HCT116 (cell line): ENCODE measurements at regions not wholly inside any gene's neighbourhood (a gene's known extent, or its start where the extent isn't known, plus 50 kb on each side); places are given as distances from the start of the nearest gene placed in this dataset.

ENCODE experiments used
- ATAC-seq: fragments of 200-7000 bp; cut with Tn5 transposase; 2 replicates; pipeline ENCODE4 v1.9.1; 2020; ENCODE audit warnings: mild to moderate bottlenecking, moderate library complexity
- BruUV-seq: library from RNA; stranded (reverse); fragments of 400-500 nt; replicated peaks from 2 replicates; lab custom pipeline; 2021; lab: Mats Ljungman, UMichigan
- CTCF ChIA-PET: fragments of 300-600 bp; sonication (Branson Sonifier 250); formaldehyde crosslinking; loops from one replicate; lab custom pipeline; 2021; ENCODE audit warnings: antibody characterized with exemption; lab: Charles Lee
- POLR2A ChIA-PET: fragments of 300-600, 350-600 bp; sonication (Branson Sonifier 250); formaldehyde crosslinking; loops from one replicate; lab custom pipeline; 2021; ENCODE audit warnings: antibody characterized with exemption; lab: Charles Lee
- RAD21 ChIA-PET, 2 experiments: fragments of 300-600 bp; sonication (Branson Sonifier 250); formaldehyde crosslinking; loops; one replicate each; lab custom pipeline; 2023; ENCODE audit warnings: low total read pairs in 2 of 2; ENCODE audit not compliant: uncharacterized antibody in 2 of 2, unreplicated experiment in 2 of 2, low non-redundant PET in 1 of 2; lab: Charles Lee
- DNase-seq: peaks from one replicate; pipeline ENCODE4 v3.0.0-alpha.2; 2010; ENCODE audit warnings: low read depth, low spot score
- H2AFZ ChIP-seq: fragments of 200-600 bp; shearing (Covaris generic), sonication (generic); 2 replicates; pipeline ENCODE4 v1.6.1; 2017; ENCODE audit warnings: low read depth, mixed run types, mixed read lengths, antibody characterized with exemption, low read length; ENCODE audit not compliant: poor library complexity, severe bottlenecking
- H3K27ac ChIP-seq: 2 replicates; pipeline ENCODE4 v1.5.1; 2012; ENCODE audit warnings: low read depth, low read length
- H3K27me3 ChIP-seq: fragments of 200-600 bp; sonication (generic); 2 replicates; pipeline ENCODE4 v1.6.1; 2016; ENCODE audit warnings: mixed run types, low read length, mixed read lengths; ENCODE audit not compliant: insufficient read depth
- H3K36me3 ChIP-seq, 2 experiments: fragments of 200-500 bp in 1 of 2; fragments of 200-600 bp in 1 of 2; sonication (Bioruptor generic) in 1 of 2; sonication (generic) in 1 of 2; 2 replicates each; pipeline versions ENCODE4 v1.5.1 to v1.6.1; 2014 to 2016; ENCODE audit warnings: low read length in 2 of 2, inconsistent platforms in 1 of 2, mixed read lengths in 1 of 2, mixed run types in 1 of 2; ENCODE audit not compliant: insufficient read depth in 2 of 2, control insufficient read depth in 1 of 2
- H3K4me1 ChIP-seq, 2 experiments: fragments of 200-600 bp in 1 of 2; sonication (generic) in 1 of 2; 2 replicates each; pipeline versions ENCODE4 v1.5.1 to v1.6.1; 2012 to 2017; ENCODE audit warnings: low read length in 2 of 2, inconsistent platforms in 1 of 2, mild to moderate bottlenecking in 1 of 2, mixed read lengths in 1 of 2, mixed run types in 1 of 2, moderate library complexity in 1 of 2; ENCODE audit not compliant: insufficient read depth in 2 of 2, control insufficient read depth in 1 of 2
- H3K4me2 ChIP-seq: fragments of 200-600 bp; sonication (generic); 2 replicates; pipeline ENCODE4 v1.6.1; 2017; ENCODE audit warnings: mixed run types, low read length, mixed read lengths
- H3K4me3 ChIP-seq, 2 experiments: fragments of 200-600 bp in 1 of 2; sonication (generic) in 1 of 2; replicated peaks in 1 of 2; 2 replicates each; pipeline ENCODE4 v1.5.1; 2011 to 2016; ENCODE audit warnings: low read length in 2 of 2, control low read depth in 1 of 2, low read depth in 1 of 2, mild to moderate bottlenecking in 1 of 2, mixed read lengths in 1 of 2, mixed run types in 1 of 2
- H3K79me2 ChIP-seq: fragments of 200-600 bp; sonication (generic); 2 replicates; pipeline ENCODE4 v1.6.1; 2017; ENCODE audit warnings: mild to moderate bottlenecking, mixed run types, low read length, moderate library complexity, mixed read lengths; ENCODE audit not compliant: insufficient read depth
- H3K9ac ChIP-seq: fragments of 200-600 bp; sonication (generic); 2 replicates; pipeline ENCODE4 v1.6.1; 2016; ENCODE audit warnings: low read length, mixed read lengths
- H3K9me2 ChIP-seq: fragments of 200-600 bp; sonication (generic), shearing (Covaris generic); 2 replicates; pipeline ENCODE4 v1.6.1; 2017; ENCODE audit warnings: mixed run types, mild to moderate bottlenecking, moderate library complexity; ENCODE audit not compliant: insufficient read depth
- H3K9me3 ChIP-seq, 2 experiments: fragments of 200-500 bp in 1 of 2; fragments of 200-600 bp in 1 of 2; sonication (Bioruptor generic) in 1 of 2; sonication (generic) in 1 of 2; 2 replicates each; pipeline ENCODE4 v1.6.1; 2014 to 2017; ENCODE audit warnings: low read length in 2 of 2, mixed read lengths in 2 of 2, inconsistent platforms in 1 of 2, low read depth in 1 of 2, mild to moderate bottlenecking in 1 of 2, mixed run types in 1 of 2, moderate library complexity in 1 of 2; ENCODE audit not compliant: control insufficient read depth in 1 of 2, insufficient read depth in 1 of 2
- H4K20me1 ChIP-seq: fragments of 200-600 bp; sonication (generic), shearing (Covaris generic); 2 replicates; pipeline ENCODE4 v1.6.1; 2017; ENCODE audit warnings: mixed run types, mild to moderate bottlenecking, moderate library complexity; ENCODE audit not compliant: insufficient read depth
- ATF3 ChIP-seq: IDR thresholded peaks from 2 replicates; pipeline ENCODE4 v1.6.1; 2012
- CBX3 ChIP-seq: IDR thresholded peaks from 2 replicates; pipeline ENCODE4 v1.6.1; 2012; ENCODE audit warnings: low read depth
- CEBPB ChIP-seq: IDR thresholded peaks from 2 replicates; pipeline ENCODE4 v1.6.1; 2012; ENCODE audit warnings: low read depth
- EGR1 ChIP-seq: IDR thresholded peaks from 2 replicates; pipeline ENCODE4 v1.6.1; 2012; ENCODE audit warnings: low read depth
- ELF1 ChIP-seq: IDR thresholded peaks from 2 replicates; pipeline ENCODE4 v1.6.1; 2012; ENCODE audit warnings: low read depth, borderline replicate concordance
- EZH2 ChIP-seq: fragments of 200-600 bp; sonication (generic); IDR thresholded peaks from 2 replicates; pipeline ENCODE4 v1.6.1; 2017; ENCODE audit warnings: antibody characterized with exemption, mixed run types
- FOSL1 ChIP-seq: IDR thresholded peaks from 2 replicates; pipeline ENCODE4 v1.6.1; 2012; ENCODE audit warnings: low read depth
- JUND ChIP-seq: IDR thresholded peaks from 2 replicates; pipeline ENCODE4 v1.6.1; 2012
- POLR2A ChIP-seq: IDR thresholded peaks from 2 replicates; pipeline ENCODE4 v1.7.0; 2011; ENCODE audit warnings: borderline replicate concordance; ENCODE audit not compliant: insufficient read depth, insufficient read length; ENCODE audit errors: extremely low read depth
- POLR2AphosphoS5 ChIP-seq: IDR thresholded peaks from 2 replicates; pipeline ENCODE4 v1.6.1; 2011; ENCODE audit warnings: mild to moderate bottlenecking, low read depth, low read length, moderate library complexity
- RAD21 ChIP-seq: IDR thresholded peaks from 2 replicates; pipeline ENCODE4 v1.6.1; 2012; ENCODE audit warnings: low read depth, mild to moderate bottlenecking
- SIN3A ChIP-seq: IDR thresholded peaks from 2 replicates; pipeline ENCODE4 v1.6.1; 2012; ENCODE audit warnings: low read depth
- SRF ChIP-seq: IDR thresholded peaks from 2 replicates; pipeline ENCODE4 v1.6.1; 2012; ENCODE audit warnings: low read depth
- TCF7L2 ChIP-seq: IDR thresholded peaks from 2 replicates; pipeline ENCODE4 v1.7.0; 2011; ENCODE audit warnings: borderline replicate concordance, inconsistent platforms; ENCODE audit not compliant: insufficient read depth, insufficient read length; ENCODE audit errors: extremely low read depth
- YY1 ChIP-seq: IDR thresholded peaks from 2 replicates; pipeline ENCODE4 v1.6.1; 2011; ENCODE audit warnings: low read length, low read depth, moderate library complexity, mild to moderate bottlenecking; ENCODE audit not compliant: insufficient replicate concordance; ENCODE audit errors: extremely low read depth
- ZFX ChIP-seq: fragments of 450-650 bp; IDR thresholded peaks from 2 replicates; pipeline ENCODE4 v1.6.1; 2017
- ZNF274 ChIP-seq: fragments of 200-500 bp; sonication (Bioruptor generic); IDR thresholded peaks from 2 replicates; pipeline ENCODE4 v1.6.1; 2014; ENCODE audit warnings: mild to moderate bottlenecking, low read depth, low read length, inconsistent platforms
- intact Hi-C: fragments of 100-400 bp; cut with micrococcal nuclease; formaldehyde crosslinking; loops from 2 replicates; pipeline ENCODE4 v1.10.0; 2022
- TF ChIP-seq, protein P1 (sequence below), 3 experiments: fragments of 200-600 bp in 1 of 3; sonication (generic) in 1 of 3; IDR thresholded peaks in 2 of 3; conservative IDR thresholded peaks in 1 of 3; 2 replicates each; pipeline ENCODE4 v1.5.1; 2012 to 2017; ENCODE audit warnings: low read depth in 2 of 3, low read length in 2 of 3, antibody characterized with exemption in 1 of 3, borderline replicate concordance in 1 of 3, control low read depth in 1 of 3, mild to moderate bottlenecking in 1 of 3, mixed read lengths in 1 of 3, mixed run types in 1 of 3, moderate library complexity in 1 of 3; ENCODE audit not compliant: insufficient read depth in 1 of 3
- TF ChIP-seq, protein P2 (sequence below): IDR thresholded peaks from 2 replicates; pipeline ENCODE4 v1.6.1; 2011; ENCODE audit warnings: mild to moderate bottlenecking, low read length, moderate library complexity; ENCODE audit not compliant: insufficient replicate concordance; ENCODE audit errors: extremely low read depth

DNA sequence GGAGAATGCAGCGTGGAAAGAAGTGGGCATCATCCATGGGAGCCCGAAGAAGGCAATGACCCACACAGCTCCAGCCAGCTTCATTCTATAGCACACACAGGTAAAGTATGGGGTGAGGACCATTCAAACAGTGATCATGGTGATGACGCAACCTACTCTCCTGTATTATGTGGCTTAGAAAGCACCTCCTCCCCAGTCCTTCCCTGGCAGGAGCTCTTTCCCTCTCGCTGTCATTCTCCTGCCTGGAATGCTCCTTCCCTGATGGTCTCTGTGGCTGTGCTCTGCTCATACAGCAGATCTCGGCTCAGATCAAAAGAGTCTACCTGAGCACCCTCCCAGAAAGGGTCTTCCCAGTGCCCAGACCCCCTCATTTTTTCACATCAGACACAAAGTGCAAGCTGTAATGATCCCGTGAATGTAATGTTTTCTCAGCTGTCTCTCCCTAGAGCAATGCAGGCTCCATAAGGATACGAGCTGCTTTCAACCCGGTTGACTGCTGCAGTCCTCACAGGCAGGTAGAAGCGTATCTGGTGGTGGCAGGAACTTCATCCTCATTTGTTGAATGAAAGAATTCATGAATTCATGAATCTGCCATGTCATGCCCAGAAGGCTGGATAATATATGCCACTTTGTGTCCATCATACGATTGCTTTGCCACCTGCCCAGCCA lies 248.8 kb downstream of the HS3ST3A1 start:
- Histone ChIP-seq H3K4me1 (peaks cover 0 to 15% of the 10 kb centered on the region in 2 experiments; a peak in 3 of 4 replicates), H3K9me2 (no peaks in the 10 kb centered on the region), H3K27ac (no peak overlapping the region), H3K36me3 (no peaks in the 10 kb centered on the region), H3K4me2 (no peak overlapping the region), H3K4me3 (no peak overlapping the region), H3K27me3 (no peaks in the 10 kb centered on the region), H3K79me2 (no peaks in the 10 kb centered on the region), H2AFZ (no peak overlapping the region), H3K9ac (no peak overlapping the region), H4K20me1 (no peaks in the 10 kb centered on the region), H3K9me3 (no peaks in the 10 kb centered on the region)
- TF ChIP-seq CBX3 (no peak), FOSL1 (no peak), EZH2 (no peak), CEBPB (no peak), EGR1 (no peak), ZFX (no peak), ATF3 (no peak), SRF (no peak), ZNF274 (no peak), JUND (no peak), RAD21 (no peak), TCF7L2 (no peak), YY1 (no peak), ELF1 (no peak), SIN3A (no peak), POLR2A (no peak), POLR2AphosphoS5 (no peak)
- TF ChIP-seq, protein P1, sequence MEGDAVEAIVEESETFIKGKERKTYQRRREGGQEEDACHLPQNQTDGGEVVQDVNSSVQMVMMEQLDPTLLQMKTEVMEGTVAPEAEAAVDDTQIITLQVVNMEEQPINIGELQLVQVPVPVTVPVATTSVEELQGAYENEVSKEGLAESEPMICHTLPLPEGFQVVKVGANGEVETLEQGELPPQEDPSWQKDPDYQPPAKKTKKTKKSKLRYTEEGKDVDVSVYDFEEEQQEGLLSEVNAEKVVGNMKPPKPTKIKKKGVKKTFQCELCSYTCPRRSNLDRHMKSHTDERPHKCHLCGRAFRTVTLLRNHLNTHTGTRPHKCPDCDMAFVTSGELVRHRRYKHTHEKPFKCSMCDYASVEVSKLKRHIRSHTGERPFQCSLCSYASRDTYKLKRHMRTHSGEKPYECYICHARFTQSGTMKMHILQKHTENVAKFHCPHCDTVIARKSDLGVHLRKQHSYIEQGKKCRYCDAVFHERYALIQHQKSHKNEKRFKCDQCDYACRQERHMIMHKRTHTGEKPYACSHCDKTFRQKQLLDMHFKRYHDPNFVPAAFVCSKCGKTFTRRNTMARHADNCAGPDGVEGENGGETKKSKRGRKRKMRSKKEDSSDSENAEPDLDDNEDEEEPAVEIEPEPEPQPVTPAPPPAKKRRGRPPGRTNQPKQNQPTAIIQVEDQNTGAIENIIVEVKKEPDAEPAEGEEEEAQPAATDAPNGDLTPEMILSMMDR (IDR thresholded peaks at IDR 0.05 in 2 of 3, conservative IDR thresholded peaks at IDR 0.05 in 1 of 3; ENCODE audit: borderline replicate concordance in 1 of 3, insufficient read depth in 1 of 3, low read depth in 2 of 3, low read length in 2 of 3), result no peak
- TF ChIP-seq, protein P2, sequence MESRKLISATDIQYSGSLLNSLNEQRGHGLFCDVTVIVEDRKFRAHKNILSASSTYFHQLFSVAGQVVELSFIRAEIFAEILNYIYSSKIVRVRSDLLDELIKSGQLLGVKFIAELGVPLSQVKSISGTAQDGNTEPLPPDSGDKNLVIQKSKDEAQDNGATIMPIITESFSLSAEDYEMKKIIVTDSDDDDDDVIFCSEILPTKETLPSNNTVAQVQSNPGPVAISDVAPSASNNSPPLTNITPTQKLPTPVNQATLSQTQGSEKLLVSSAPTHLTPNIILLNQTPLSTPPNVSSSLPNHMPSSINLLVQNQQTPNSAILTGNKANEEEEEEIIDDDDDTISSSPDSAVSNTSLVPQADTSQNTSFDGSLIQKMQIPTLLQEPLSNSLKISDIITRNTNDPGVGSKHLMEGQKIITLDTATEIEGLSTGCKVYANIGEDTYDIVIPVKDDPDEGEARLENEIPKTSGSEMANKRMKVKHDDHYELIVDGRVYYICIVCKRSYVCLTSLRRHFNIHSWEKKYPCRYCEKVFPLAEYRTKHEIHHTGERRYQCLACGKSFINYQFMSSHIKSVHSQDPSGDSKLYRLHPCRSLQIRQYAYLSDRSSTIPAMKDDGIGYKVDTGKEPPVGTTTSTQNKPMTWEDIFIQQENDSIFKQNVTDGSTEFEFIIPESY, result no peak
- intact Hi-C loops, result no loop called here
- no TSS peak for BruUV-seq
- ATAC-seq (no peak), DNase-seq (no peak)
- POLR2A ChIA-PET, result no interaction called here
- RAD21 ChIA-PET, result no interaction called here
- CTCF ChIA-PET, result no interaction called here
